Ascending aorta (tissue), 2 donors: ENCODE measurements at regions not wholly inside any gene's neighbourhood (a gene's known extent, or its start where the extent isn't known, plus 50 kb on each side); places are given as distances from the start of the nearest gene placed in this dataset.

ENCODE experiments used
- DNase-seq, 2 donors: peaks; one replicate each; pipeline ENCODE4 v3.0.0-alpha.2; 2019; ENCODE audit warnings: low spot score in 2 of 2
- H3K27ac ChIP-seq, 2 donors: fragments of 200-600 bp; sonication (generic); one replicate each; pipeline ENCODE4 v1.5.1; 2016 to 2017; ENCODE audit warnings: mild to moderate bottlenecking in 1 of 2
- H3K27me3 ChIP-seq: fragments of 200-600 bp; sonication (generic); one replicate; pipeline ENCODE4 v1.5.1; 2017
- H3K36me3 ChIP-seq, 2 donors: fragments of 200-600 bp; sonication (generic); one replicate each; pipeline ENCODE4 v1.5.1; 2016
- H3K4me1 ChIP-seq, 2 donors: fragments of 200-600 bp; sonication (generic); one replicate each; pipeline ENCODE4 v1.5.1; 2016 to 2017; ENCODE audit warnings: mild to moderate bottlenecking in 1 of 2
- H3K4me3 ChIP-seq, 2 donors: fragments of 200-600 bp; sonication (generic); one replicate each; pipeline ENCODE4 v1.5.1; 2016 to 2017; ENCODE audit warnings: mild to moderate bottlenecking in 1 of 2
- H3K9me3 ChIP-seq, 2 donors: fragments of 200-600 bp; sonication (generic); one replicate each; pipeline ENCODE4 v1.5.1; 2016
- CTCF ChIP-seq, 3 experiments: fragments of 200-600 bp in 2 of 3; fragments of 450-650 bp in 1 of 3; sonication (generic) in 2 of 3; IDR thresholded peaks; one replicate each; pipeline ENCODE4 v1.5.1; 2016 to 2019; ENCODE audit warnings: antibody characterized with exemption in 3 of 3, mild to moderate bottlenecking in 1 of 3, moderate library complexity in 1 of 3
- intact Hi-C: fragments of 100-400 bp; cut with DNase I; formaldehyde crosslinking; loops from one replicate; pipeline ENCODE4 v1.15.1; 2023

- intact Hi-C loops, result no loop called here
- Histone ChIP-seq H3K9me3 (peaks cover 0 to 8% of the 10 kb centered on the region in 2 donors), H3K4me3 (no peak overlapping the region), H3K4me1 (no peaks in the 10 kb centered on the region), H3K36me3 (no peaks in the 10 kb centered on the region), H3K27me3 (no peaks in the 10 kb centered on the region), H3K27ac (no peak overlapping the region)
- no peak for DNase-seq
- TF ChIP-seq CTCF (IDR thresholded peaks at IDR 0.05), result no peak
These were observed 491.9 kb downstream of the MED13L start for GRCh38 chr12:115785548-115785947.

- H3K4me3 ChIP-seq, result no peak overlapping the region
- intact Hi-C loops, result no loop called here
- TF ChIP-seq CTCF (IDR thresholded peaks at IDR 0.05), result no peak
- DNase-seq, result no peak
- no peaks in the 10 kb centered on the region for H3K4me1 ChIP-seq
- H3K27me3 ChIP-seq, result no peaks in the 10 kb centered on the region
- no peaks in the 10 kb centered on the region for H3K9me3 ChIP-seq
- no peak overlapping the region for H3K27ac ChIP-seq
- H3K36me3 ChIP-seq, result no peaks in the 10 kb centered on the region
These were observed 501.1 kb downstream of the MED13L start for GRCh38 chr12:115776399-115776798.

GRCh38 chr12:115774148-115774895 is 503.2 kb downstream of the MED13L start:
- DNase-seq, result no peak
- Histone ChIP-seq H3K4me3 (no peak overlapping the region), H3K9me3 (no peaks in the 10 kb centered on the region), H3K27ac (no peak overlapping the region), H3K36me3 (no peaks in the 10 kb centered on the region), H3K4me1 (no peaks in the 10 kb centered on the region), H3K27me3 (no peaks in the 10 kb centered on the region)
- TF ChIP-seq CTCF (IDR thresholded peaks at IDR 0.05), result no peak
- intact Hi-C loops, result no loop called here

- intact Hi-C loops, result no loop called here
- no peak for DNase-seq
- no peak overlapping the region for H3K27ac ChIP-seq
- no peaks in the 10 kb centered on the region for H3K27me3 ChIP-seq
- no peaks in the 10 kb centered on the region for H3K9me3 ChIP-seq
- no peak overlapping the region for H3K4me3 ChIP-seq
- H3K36me3 ChIP-seq, result no peaks in the 10 kb centered on the region
- H3K4me1 ChIP-seq, result no peaks in the 10 kb centered on the region
- TF ChIP-seq CTCF (IDR thresholded peaks at IDR 0.05), result no peak
These were observed 505.9 kb downstream of the MED13L start for GRCh38 chr12:115771601-115772000.

- H3K27ac ChIP-seq, result no peak overlapping the region
- H3K4me1 ChIP-seq, result no peaks in the 10 kb centered on the region
- intact Hi-C loops, result no loop called here
- no peak overlapping the region for H3K4me3 ChIP-seq
- TF ChIP-seq CTCF (IDR thresholded peaks at IDR 0.05), result no peak
- no peaks in the 10 kb centered on the region for H3K9me3 ChIP-seq
- DNase-seq, result no peak
- no peaks in the 10 kb centered on the region for H3K27me3 ChIP-seq
- no peaks in the 10 kb centered on the region for H3K36me3 ChIP-seq
These were observed 506.4 kb downstream of the MED13L start for GRCh38 chr12:115771065-115771464.

GRCh38 chr12:115770643-115771042 is 506.9 kb downstream of the MED13L start:
- no peak for TF ChIP-seq CTCF (IDR thresholded peaks at IDR 0.05)
- H3K4me1 ChIP-seq, result no peaks in the 10 kb centered on the region
- intact Hi-C loops, result no loop called here
- no peaks in the 10 kb centered on the region for H3K36me3 ChIP-seq
- H3K4me3 ChIP-seq, result no peak overlapping the region
- H3K27me3 ChIP-seq, result no peaks in the 10 kb centered on the region
- DNase-seq, result no peak
- H3K27ac ChIP-seq, result no peak overlapping the region
- no peaks in the 10 kb centered on the region for H3K9me3 ChIP-seq
